K562 (cell line): ENCODE measurements at regions not wholly inside any gene's neighbourhood (a gene's known extent, or its start where the extent isn't known, plus 50 kb on each side); places are given as distances from the start of the nearest gene placed in this dataset.

Experiments used
- ATAC-seq: fragments of 200-7000 bp; cut with Tn5 transposase; 3 replicates; pipeline ENCODE4 v1.9.1; 2020; ENCODE audit warnings: moderate library complexity
- BruUV-seq: library from RNA; stranded (reverse); fragments of 400-500 nt; replicated peaks from 2 replicates; lab custom pipeline; 2021; lab: Mats Ljungman, UMichigan
- CTCF ChIA-PET: fragments of 300-600 bp; formaldehyde crosslinking; extraction: SDS; loops from one replicate; lab custom pipeline; 2021; ENCODE audit warnings: low intra/inter-chr PET ratio; lab: Yijun Ruan, JAX
- POLR2A ChIA-PET: fragments of 300-600, 350-650 bp; sonication (Branson Sonifier 250); formaldehyde crosslinking; extraction: SDS; loops from one replicate; lab custom pipeline; 2021; ENCODE audit warnings: antibody characterized with exemption, inconsistent platforms; lab: Yijun Ruan, JAX
- DNase-seq, 4 experiments: peaks; one replicate each; pipeline versions ENCODE4 v3.0.0 to v3.0.0-alpha.2; 2011 to 2018; ENCODE audit warnings: low spot score in 3 of 4, mixed read lengths in 3 of 4; ENCODE audit errors: extremely low read depth in 1 of 4
- FAIRE-seq: peaks from 2 replicates; lab custom pipeline; 2011; peaks lifted over from hg19 to GRCh38; lab: Jason Lieb, UNC
- H2AFZ ChIP-seq: 2 replicates; pipeline ENCODE4 v1.6.0; 2011; ENCODE audit warnings: low read depth, low read length, control low read depth, inconsistent platforms
- H3K27ac ChIP-seq: fragments of 200-600 bp; 3 replicates; pipeline ENCODE4 v1.8.0; 2011; ENCODE audit warnings: low read depth, mild to moderate bottlenecking, control low read depth, inconsistent platforms, low read length, moderate library complexity, mixed read lengths; ENCODE audit errors: extremely low read depth
- H3K27me3 ChIP-seq, 2 experiments: fragments of 300-600 bp in 1 of 2; 2 replicates in 1 of 2; 3 replicates in 1 of 2; pipeline versions ENCODE4 v1.6.0 to v1.8.0; 2011; ENCODE audit warnings: inconsistent platforms in 2 of 2, low read length in 2 of 2, mild to moderate bottlenecking in 1 of 2, mixed read lengths in 1 of 2, moderate library complexity in 1 of 2; ENCODE audit not compliant: control insufficient read depth in 2 of 2, insufficient read depth in 2 of 2
- H3K36me3 ChIP-seq: fragments of 300-600 bp; 3 replicates; pipeline ENCODE4 v1.8.0; 2011; ENCODE audit warnings: mild to moderate bottlenecking, low read length, inconsistent platforms; ENCODE audit not compliant: control insufficient read depth, insufficient read depth
- H3K4me1 ChIP-seq, 2 experiments: fragments of 200-600 bp in 1 of 2; replicated peaks in 1 of 2; 2 replicates in 1 of 2; 3 replicates in 1 of 2; pipeline versions ENCODE4 v1.5.1 to v1.8.0; 2011; ENCODE audit warnings: inconsistent platforms in 2 of 2, low read length in 2 of 2, mild to moderate bottlenecking in 1 of 2, mixed read lengths in 1 of 2, moderate library complexity in 1 of 2; ENCODE audit not compliant: control insufficient read depth in 2 of 2, insufficient read depth in 2 of 2
- H3K4me2 ChIP-seq: 2 replicates; pipeline ENCODE4 v1.6.1; 2011; ENCODE audit warnings: low read length, control low read depth, inconsistent platforms, mixed read lengths; ENCODE audit not compliant: insufficient read depth
- H3K4me3 ChIP-seq: fragments of 200-600 bp; sonication (generic), shearing (Covaris generic); 2 replicates; pipeline ENCODE4 v1.5.1; 2016; ENCODE audit warnings: control low read depth, inconsistent platforms
- H3K79me2 ChIP-seq: fragments of 200-600 bp; 3 replicates; pipeline ENCODE4 v1.8.0; 2011; ENCODE audit warnings: low read length, inconsistent platforms; ENCODE audit not compliant: control insufficient read depth, insufficient read depth
- H3K9ac ChIP-seq, 2 experiments: 2 replicates each; pipeline versions ENCODE4 v1.6.0 to v1.6.1; 2011; ENCODE audit warnings: low read depth in 2 of 2, low read length in 2 of 2, control low read depth in 1 of 2, inconsistent platforms in 1 of 2, mild to moderate bottlenecking in 1 of 2, mixed read lengths in 1 of 2; ENCODE audit not compliant: insufficient read depth in 1 of 2
- H3K9me1 ChIP-seq: one replicate; pipeline ENCODE4 v1.6.0; 2011; ENCODE audit warnings: inconsistent platforms, mild to moderate bottlenecking, low read length, moderate library complexity; ENCODE audit not compliant: control insufficient read depth, insufficient read depth
- H3K9me3 ChIP-seq: replicated peaks from 2 replicates; pipeline ENCODE4 v1.5.1; 2011; ENCODE audit warnings: low read depth, low read length, inconsistent platforms; ENCODE audit not compliant: control insufficient read depth, insufficient read depth
- H4K20me1 ChIP-seq: replicated peaks from 2 replicates; pipeline ENCODE4 v1.6.1; 2011; ENCODE audit warnings: low read length, inconsistent platforms, mixed read lengths; ENCODE audit not compliant: control insufficient read depth, insufficient read depth
- BCL6 ChIP-seq: fragments of 250-450 bp; sonication (Bioruptor Pico); IDR thresholded peaks from 2 replicates; pipeline ENCODE4 v1.4.0; 2020
- BDP1 ChIP-seq: IDR thresholded peaks from 3 replicates; pipeline ENCODE4 v1.6.1; 2011; ENCODE audit not compliant: insufficient read length, insufficient read depth
- CBFA2T3 ChIP-seq: fragments of 450-650 bp; IDR thresholded peaks from 2 replicates; pipeline ENCODE4 v1.6.1; 2017
- CHD4 ChIP-seq: fragments of 200-600 bp; sonication (generic); IDR thresholded peaks from 3 replicates; pipeline ENCODE4 v1.6.1; 2012; ENCODE audit warnings: low read depth, mild to moderate bottlenecking, mixed read lengths, low read length, inconsistent platforms; ENCODE audit not compliant: insufficient read depth, insufficient replicate concordance, poor library complexity, severe bottlenecking
- SREBF2 ChIP-seq: sonication (generic); formaldehyde crosslinking; IDR thresholded peaks from 2 replicates; pipeline ENCODE4 v1.4.0; 2020; ENCODE audit warnings: mild to moderate bottlenecking, missing genetic modification reagents
- YBX1 ChIP-seq: fragments of 450-650 bp; IDR thresholded peaks from 2 replicates; pipeline ENCODE4 v1.7.1; 2016; ENCODE audit warnings: mild to moderate bottlenecking
- ZNF12 ChIP-seq: sonication (generic); formaldehyde crosslinking; IDR thresholded peaks from 2 replicates; pipeline ENCODE4 v1.4.0; 2020; ENCODE audit warnings: mild to moderate bottlenecking, missing genetic modification reagents
- WGBS: fragments of 100-300 bp; shearing (Covaris generic); methylation state at CpG from one replicate; pipeline ENCODE4 v1.1.6; 2016; ENCODE audit warnings: low coverage, mixed read lengths; ENCODE audit not compliant: insufficient coverage; ENCODE audit errors: missing lambda C conversion rate; 5-methylcytosine and 5-hydroxymethylcytosine counted together
- in situ Hi-C: fragments of 300-500 bp; cut with MboI; formaldehyde crosslinking; loops from 4 replicates; pipeline ENCODE4 v1.15.0; 2018; ENCODE audit warnings: inconsistent platforms, mixed read lengths
- intact Hi-C: fragments of 100-400 bp; cut with micrococcal nuclease; formaldehyde crosslinking; loops from 2 replicates; pipeline ENCODE4 v1.14.2; 2022
- TF ChIP-seq, protein P1 (sequence below): fragments of 450-650 bp; IDR thresholded peaks from 2 replicates; pipeline ENCODE4 v1.6.1; 2016

DNA sequence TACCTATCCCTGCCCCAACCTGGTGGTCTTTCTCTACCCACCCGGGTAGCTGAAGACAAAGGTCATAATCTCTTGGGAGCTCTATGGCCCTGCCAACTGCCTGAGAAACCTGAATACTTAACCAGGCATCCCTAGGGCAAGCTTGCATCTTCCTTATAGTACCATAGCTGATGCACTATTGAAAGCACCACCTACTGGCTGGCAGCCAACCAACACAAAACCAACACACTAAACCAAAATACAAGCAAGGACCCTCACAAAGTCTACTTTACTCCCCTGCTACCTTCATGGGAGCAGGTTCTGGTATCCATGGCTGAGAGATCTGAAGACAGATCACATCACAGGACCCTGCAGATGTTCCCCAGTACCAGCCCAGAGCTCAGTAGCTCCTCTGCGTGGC, 171.8 kb upstream of the TAS2R1 start:
- Histone ChIP-seq H3K9ac (no peak overlapping the region), H3K4me2 (no peak overlapping the region), H3K4me1 (no peaks in the 10 kb centered on the region), H3K36me3 (no peaks in the 10 kb centered on the region), H3K9me3 (no peaks in the 10 kb centered on the region), H2AFZ (no peak overlapping the region), H3K27me3 (no peaks in the 10 kb centered on the region), H3K4me3 (no peak overlapping the region)
- CTCF ChIA-PET, result no interaction called here
- no peak for FAIRE-seq
- 0% methylated on average over 2 of the region's 2 CpGs for WGBS
- no peak for ATAC-seq
- BruUV-seq, result no TSS peak
- no peak for DNase-seq
- in situ Hi-C loops, result no loop called here
- TF ChIP-seq, protein P1, sequence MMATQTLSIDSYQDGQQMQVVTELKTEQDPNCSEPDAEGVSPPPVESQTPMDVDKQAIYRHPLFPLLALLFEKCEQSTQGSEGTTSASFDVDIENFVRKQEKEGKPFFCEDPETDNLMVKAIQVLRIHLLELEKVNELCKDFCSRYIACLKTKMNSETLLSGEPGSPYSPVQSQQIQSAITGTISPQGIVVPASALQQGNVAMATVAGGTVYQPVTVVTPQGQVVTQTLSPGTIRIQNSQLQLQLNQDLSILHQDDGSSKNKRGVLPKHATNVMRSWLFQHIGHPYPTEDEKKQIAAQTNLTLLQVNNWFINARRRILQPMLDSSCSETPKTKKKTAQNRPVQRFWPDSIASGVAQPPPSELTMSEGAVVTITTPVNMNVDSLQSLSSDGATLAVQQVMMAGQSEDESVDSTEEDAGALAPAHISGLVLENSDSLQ, result no peak
- no peak for TF ChIP-seq CHD4
- no peak for TF ChIP-seq BDP1
- TF ChIP-seq YBX1, result no peak
- no peak for TF ChIP-seq CBFA2T3
- TF ChIP-seq, all 486 proteins: peak for 0
- H3K79me2 ChIP-seq, result no peaks in the 10 kb centered on the region
- no peak overlapping the region for H3K27ac ChIP-seq
- H4K20me1 ChIP-seq, result no peaks in the 10 kb centered on the region
- no peaks in the 10 kb centered on the region for H3K9me1 ChIP-seq
- intact Hi-C loops, result no loop called here
- POLR2A ChIA-PET, result no interaction called here

DNA sequence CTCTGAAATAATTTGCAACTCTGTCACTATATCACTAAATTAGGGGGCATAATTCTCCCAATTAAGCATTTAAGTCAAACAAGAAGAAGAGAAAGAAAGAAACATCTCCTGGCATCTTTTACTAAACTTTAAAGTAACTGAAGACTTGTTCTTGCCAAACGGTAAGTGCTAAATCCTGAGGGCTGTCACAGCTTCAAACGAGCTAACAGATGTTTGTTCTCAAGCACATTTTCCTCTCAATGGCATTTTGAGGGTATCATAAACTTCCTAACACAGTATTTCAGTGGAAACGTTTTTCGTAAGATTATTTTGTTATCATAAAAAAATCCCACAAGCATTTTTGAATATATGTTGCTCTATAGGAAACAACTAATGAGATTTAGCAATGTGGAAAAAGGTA, 169.5 kb upstream of the TAS2R1 start:
- no TSS peak for BruUV-seq
- Histone ChIP-seq H3K27ac (no peak overlapping the region), H2AFZ (no peak overlapping the region), H3K4me3 (no peak overlapping the region), H3K9me3 (no peaks in the 10 kb centered on the region), H3K4me1 (no peaks in the 10 kb centered on the region), H3K9ac (no peak overlapping the region), H3K4me2 (no peak overlapping the region), H3K79me2 (no peaks in the 10 kb centered on the region), H3K36me3 (no peaks in the 10 kb centered on the region), H3K9me1 (no peaks in the 10 kb centered on the region), H3K27me3 (no peaks in the 10 kb centered on the region), H4K20me1 (no peaks in the 10 kb centered on the region)
- ATAC-seq (no peak), FAIRE-seq (no peak), DNase-seq (no peak)
- in situ Hi-C loops (no loop called here), intact Hi-C loops (no loop called here)
- WGBS, result 0% methylated on average over 4 of the region's 4 CpGs
- ChIA-PET CTCF (no interaction called here), POLR2A (no interaction called here)
- TF ChIP-seq BCL6, result no peak
- no peak for TF ChIP-seq SREBF2 (CRISPR knock-in tag)
- no peak for TF ChIP-seq ZNF12 (CRISPR knock-in tag)
